ENCODE measurements at regions not wholly inside any gene's neighbourhood (a gene's known extent, or its start where the extent isn't known, plus 50 kb on each side); places are given as distances from the start of the nearest gene placed in this dataset.
"Not testable (repeated sequence)": the region's sequence is repeated elsewhere in the genome, so short reads cannot be mapped to it uniquely, and the experiment has no call there.

DNA sequence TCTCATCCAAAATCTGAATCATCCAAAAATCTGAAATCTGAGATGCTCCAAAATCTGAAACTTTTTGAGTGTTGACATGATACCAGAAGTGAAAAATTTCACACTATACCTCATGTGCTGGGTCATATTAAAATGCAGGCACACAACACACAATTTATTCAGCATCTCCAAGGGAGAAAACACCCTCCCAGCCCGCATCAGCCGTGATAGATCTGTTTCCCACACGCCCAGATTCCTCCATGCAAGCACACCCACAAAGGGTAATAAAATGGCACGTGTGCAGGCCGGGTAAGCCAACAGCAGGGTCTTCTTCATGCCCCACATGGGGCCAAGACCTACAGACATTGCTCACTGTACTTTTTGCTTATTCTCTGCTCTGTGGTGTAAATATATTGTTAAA lies 173.1 kb upstream of the FERD3L start:
- FAIRE-seq (no peak), DNase-seq (ENCODE audit: low spot score in 2 of 2) (no peak)

GRCh38 chr7:19317461-19317860 lies 172.2 kb upstream of the FERD3L start:
- no peak for FAIRE-seq
- no peak for DNase-seq (ENCODE audit: low spot score in 2 of 2)

GRCh38 chr7:19312416-19312815 lies 167.2 kb upstream of the FERD3L start:
- DNase-seq (ENCODE audit: low spot score in 2 of 2) (no peak), FAIRE-seq (no peak)

DNA sequence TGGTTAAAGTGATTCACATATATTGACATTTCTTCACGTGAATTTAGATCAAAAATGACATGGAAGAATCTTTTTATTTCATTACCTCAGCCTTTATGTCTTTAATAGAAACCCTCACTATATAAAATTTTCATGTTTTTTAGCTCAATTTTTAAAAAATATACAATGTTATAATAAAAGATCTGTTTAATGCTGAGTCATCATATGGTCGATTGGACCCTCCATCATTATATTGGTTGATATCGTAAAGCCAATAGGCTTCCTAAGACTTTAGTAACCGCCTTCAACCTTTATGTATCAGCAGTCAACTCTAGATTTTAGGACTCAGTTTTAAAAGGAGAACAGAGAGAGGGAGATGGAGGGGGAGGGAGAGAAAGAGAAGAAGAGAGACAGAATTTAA lies 162.3 kb upstream of the FERD3L start:
- DNase-seq (ENCODE audit: low spot score in 2 of 2) = no peak
- no peak for FAIRE-seq

DNA sequence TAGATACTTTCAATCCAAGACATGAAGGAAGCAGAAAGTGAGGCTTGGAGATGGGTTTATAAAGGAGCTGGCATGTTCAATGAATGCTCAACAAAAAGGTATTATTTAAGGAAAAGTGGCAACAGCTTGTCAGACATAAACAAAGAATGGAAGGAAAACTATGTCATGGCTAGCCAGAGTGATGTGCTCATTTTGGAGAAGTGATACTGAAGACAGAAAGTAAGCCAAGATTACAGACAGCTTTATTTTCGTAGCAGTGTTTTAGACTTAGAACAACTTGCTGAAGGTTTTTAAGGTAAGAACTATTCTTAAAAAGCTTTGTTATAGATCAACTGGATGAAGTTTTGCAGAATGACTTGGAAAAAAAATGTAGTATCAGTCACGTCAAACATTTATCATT lies 160.5 kb upstream of the FERD3L start:
- FAIRE-seq (no peak), DNase-seq (ENCODE audit: low spot score in 2 of 2) (no peak)

DNA sequence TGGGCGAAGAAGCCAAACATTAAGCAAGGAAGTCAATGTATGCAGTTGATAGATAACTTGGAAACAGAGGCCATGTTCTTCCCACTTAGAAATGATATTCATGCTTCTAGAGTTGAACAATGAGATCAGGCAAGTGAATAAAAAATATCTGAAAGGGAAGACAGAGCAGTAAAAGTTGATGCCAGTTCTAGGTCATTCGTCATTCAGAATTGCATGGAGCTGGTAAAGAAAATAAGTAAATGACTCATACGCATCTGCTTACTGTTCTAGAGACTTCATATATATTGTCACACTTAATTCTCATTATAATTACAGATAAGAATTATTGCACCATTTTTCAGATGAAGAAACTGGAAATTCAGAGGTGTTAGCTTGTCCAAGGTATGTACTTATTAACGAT lies 158.9 kb upstream of the FERD3L start:
- FAIRE-seq = no peak
- no peak for DNase-seq (ENCODE audit: low spot score in 2 of 2)

DNA sequence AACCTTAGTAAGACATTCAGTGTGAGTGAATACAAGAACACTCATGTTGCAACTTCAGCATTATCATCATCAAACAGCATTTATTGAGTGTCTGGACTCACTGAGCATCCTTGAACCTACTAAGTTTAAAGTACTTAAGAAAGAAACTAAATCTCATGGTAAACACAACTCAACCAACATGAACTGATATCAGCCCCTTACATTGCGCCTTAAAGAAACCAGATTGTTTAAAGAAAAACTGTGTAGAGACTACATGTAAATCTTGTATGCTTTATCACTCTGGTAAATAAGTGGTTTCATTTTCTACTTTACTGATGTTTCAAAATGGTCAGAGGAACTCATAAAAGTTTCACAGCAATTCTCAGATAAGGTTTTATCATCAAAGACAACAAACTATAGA lies 157.5 kb upstream of the FERD3L start:
- FAIRE-seq (no peak), DNase-seq (ENCODE audit: low spot score in 2 of 2) (no peak)

DNA sequence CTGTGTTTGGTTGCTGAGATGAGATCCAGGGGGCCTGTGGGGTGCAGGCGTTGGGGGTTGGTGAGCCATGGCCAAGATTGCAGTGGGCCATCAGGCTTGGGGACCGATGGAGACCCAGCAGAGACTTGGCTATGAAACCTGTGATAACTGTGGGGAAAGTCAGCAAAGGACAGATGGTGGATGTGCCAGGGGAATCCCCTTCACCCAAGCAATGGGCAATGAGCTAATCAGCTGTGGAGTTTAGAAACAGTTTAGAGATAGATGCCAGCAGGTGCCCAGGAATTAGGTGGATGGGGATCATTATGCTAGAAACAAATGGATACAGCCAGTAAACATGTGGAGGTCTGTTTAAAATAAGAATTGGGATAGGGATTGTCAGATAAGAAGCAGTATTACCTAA lies 151.4 kb upstream of the FERD3L start:
- FAIRE-seq (no peak), DNase-seq (ENCODE audit: low spot score in 2 of 2) (no peak)

- DNase-seq (ENCODE audit: low spot score in 2 of 2) = no peak
- FAIRE-seq = no peak
These were observed 150.2 kb upstream of the FERD3L start for GRCh38 chr7:19295376-19295775.

- FAIRE-seq = no peak
These were observed 149.4 kb upstream of the FERD3L start for GRCh38 chr7:19294619-19295018.

DNA sequence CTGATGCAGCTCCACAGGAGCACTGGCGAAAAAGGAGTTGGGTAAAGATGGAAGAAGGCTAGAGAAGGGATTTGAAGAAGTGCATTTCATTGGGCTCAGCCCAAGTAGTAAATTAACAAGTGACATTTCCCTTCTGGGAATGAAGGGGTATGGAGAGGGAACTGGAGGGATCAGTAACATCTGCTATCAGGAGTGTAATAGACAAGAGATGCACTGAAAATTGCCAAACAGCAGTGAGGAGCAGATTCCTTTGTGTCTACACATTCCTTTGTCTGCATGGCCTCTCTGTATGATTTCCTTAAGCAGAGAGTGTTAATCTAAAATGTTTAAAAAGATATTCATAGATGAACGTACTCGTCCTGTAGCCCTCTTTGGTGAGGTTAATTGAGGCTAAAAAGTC lies 148.2 kb upstream of the FERD3L start:
- FAIRE-seq = no peak
- no peak for DNase-seq (ENCODE audit: low spot score in 2 of 2)

More at GRCh38 chr7:19294619-19295018, 149.4 kb upstream of the FERD3L start:
- DNase-seq (ENCODE audit: low spot score in 2 of 2) = no peak

DNA sequence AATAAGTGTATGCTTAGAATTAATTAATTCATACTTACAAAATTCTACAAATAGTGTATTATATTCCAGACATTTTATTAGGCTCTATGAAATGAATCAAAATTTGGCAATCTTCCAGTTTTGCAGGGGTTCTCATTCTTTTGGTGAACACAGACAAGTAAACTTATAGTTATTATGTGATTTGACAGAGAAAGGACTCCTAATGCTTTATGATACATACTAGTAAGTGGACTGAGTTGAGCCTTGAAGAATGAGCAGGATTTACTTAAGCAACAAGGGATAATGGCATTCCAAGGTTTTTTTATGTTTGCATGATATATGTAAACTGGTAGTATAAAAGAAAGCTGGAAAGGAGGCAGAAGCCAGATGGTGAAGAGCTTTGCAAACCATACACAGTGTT lies 145.7 kb upstream of the FERD3L start:
- no peak for FAIRE-seq
- DNase-seq (ENCODE audit: low spot score in 2 of 2) = no peak

- no peak for FAIRE-seq
These were observed 144.8 kb upstream of the FERD3L start for GRCh38 chr7:19290066-19290465.

DNA sequence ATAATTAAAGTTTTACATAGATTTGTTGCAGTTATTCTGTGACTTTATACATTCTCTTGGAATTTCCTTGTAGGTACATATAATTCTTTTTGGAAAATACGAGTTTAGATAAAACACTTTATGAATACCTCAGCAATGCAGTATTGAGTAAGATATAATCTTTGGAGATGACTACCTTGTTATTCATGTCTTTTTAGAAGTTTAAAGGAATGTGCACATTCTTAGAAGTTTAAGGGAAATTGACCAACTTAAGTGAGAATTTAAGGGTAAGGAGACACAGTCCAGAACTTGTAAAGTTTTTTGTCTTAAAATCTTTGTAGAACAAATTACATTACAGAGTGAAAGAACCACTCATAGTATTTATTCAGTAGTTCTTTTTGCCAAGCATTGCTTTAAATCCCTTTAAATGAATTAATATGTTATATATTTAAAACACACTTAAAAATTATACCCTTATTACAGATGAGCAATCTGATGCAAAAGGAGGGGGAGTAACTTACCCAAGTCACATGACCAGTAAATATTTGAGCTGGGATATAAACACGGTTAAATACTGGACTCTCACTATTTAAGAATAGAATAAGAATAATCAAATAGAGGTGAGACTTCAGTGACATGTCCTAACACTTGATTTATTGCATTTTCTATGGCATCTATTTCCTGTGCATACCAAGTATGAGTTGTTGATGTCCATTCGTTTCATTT lies 139.5 kb upstream of the FERD3L start:
- FAIRE-seq = no peak
- no peak for DNase-seq (ENCODE audit: low spot score in 2 of 2)

More at GRCh38 chr7:19290066-19290465, 144.8 kb upstream of the FERD3L start:
- no peak for DNase-seq (ENCODE audit: low spot score in 2 of 2)

- DNase-seq (ENCODE audit: low spot score in 2 of 2) (no peak), FAIRE-seq (no peak)
These were observed 138.9 kb upstream of the FERD3L start for GRCh38 chr7:19284136-19284535.

GRCh38 chr7:19275000-19275399 lies 129.8 kb upstream of the FERD3L start:
- DNase-seq (ENCODE audit: low spot score in 2 of 2) = no peak
- FAIRE-seq = no peak

DNA sequence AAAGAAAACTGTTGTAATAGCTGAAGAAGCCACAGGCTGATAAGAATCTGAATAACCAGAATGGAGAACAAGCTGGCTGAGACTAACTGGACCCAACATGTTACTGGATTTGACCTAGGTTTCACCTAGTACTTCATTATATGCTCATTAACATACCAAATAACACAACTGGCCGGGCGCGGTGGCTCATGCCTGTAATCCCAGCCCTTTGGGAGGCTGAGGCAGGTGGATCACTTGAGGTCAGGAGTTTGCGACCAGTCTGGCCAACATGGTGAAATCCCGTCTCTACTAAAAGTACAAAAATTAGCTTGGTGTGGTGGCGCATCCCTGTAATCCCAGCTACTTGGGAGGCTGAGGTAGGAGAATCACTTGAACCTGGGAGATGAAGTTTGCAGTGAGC lies 127.1 kb upstream of the FERD3L start:
- DNase-seq (ENCODE audit: low spot score in 2 of 2); FAIRE-seq: not testable (repeated sequence)

DNA sequence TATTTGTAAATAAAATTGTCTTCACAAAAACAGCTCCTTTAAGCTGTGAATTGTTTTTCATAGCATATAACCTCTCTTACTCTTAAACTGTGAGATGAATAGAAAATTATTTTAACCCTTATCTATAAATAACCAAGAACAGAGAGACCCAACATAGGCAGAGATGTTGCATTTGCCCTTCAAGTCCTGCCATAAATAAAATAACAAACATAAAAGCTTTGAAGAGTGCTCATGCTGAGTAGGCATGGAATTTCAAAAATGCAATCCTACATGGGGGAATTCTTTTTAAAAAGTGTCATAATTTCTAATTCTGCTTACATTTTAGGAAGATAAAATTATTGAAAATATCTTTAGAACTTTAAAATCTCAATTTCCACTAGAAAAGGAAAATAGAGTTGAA lies 124.1 kb upstream of the FERD3L start:
- FAIRE-seq = no peak
- DNase-seq (ENCODE audit: low spot score in 2 of 2) = no peak

- DNase-seq (ENCODE audit: low spot score in 2 of 2) (no peak), FAIRE-seq (no peak)
These were observed 123.5 kb upstream of the FERD3L start for GRCh38 chr7:19268737-19269136.

- FAIRE-seq = no peak
- no peak for DNase-seq (ENCODE audit: low spot score in 2 of 2)
These were observed 117.6 kb upstream of the FERD3L start for GRCh38 chr7:19262826-19263225.

- no peak for DNase-seq (ENCODE audit: low spot score in 2 of 2)
- FAIRE-seq = no peak
These were observed 104.1 kb upstream of the FERD3L start for GRCh38 chr7:19249281-19249680.

DNA sequence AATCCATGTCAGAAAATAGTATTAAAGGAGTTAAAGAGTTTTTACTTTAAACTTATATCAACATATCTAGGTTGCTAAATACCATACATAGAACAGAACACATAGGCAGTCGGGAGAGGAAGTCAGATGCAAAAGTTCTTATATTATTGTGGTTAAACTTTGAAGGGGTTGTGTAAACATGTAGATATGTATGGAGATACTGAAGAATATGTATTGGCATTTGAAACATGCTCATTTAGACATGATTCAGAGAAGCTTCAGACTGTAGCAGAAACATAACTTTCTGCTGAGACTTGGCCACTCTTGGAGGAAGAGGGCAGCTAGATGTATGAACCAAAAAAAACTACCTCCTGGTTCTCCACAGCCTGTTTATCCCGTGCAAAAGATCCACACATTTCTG lies 103.5 kb upstream of the FERD3L start:
- DNase-seq (ENCODE audit: low spot score in 2 of 2) (no peak), FAIRE-seq (no peak)

DNA sequence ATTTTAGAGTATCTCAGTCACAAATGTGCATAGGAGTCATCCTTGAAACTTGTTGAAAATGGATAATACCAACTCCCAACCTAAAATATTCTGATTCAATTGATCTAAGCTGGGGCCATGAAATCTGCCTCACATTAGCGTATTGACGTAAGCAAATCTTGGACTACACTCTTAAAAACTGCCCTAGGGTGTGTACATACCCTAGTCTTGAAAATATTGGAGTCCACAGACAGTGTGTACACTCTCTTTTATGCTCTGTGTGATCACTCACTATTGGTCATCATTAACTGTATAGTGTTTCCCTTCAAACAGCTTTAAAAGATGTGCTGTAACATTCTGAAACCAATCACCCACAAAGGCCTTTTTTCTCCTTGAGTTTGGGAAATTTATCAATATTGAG lies 102.9 kb upstream of the FERD3L start:
- DNase-seq (ENCODE audit: low spot score in 2 of 2) = no peak
- FAIRE-seq = no peak
